Liver (tissue), 3 donors: ENCODE measurements at regions not wholly inside any gene's neighbourhood (a gene's known extent, or its start where the extent isn't known, plus 50 kb on each side); places are given as distances from the start of the nearest gene placed in this dataset. TPM values are rescaled to one million over a fixed set of nuclear protein-coding genes. Genes with fewer than 3 reads are reported as not detected.

Experiments used
- GABPA ChIP-seq, 2 donors: IDR thresholded peaks in 1 of 2; conservative IDR thresholded peaks in 1 of 2; 2 replicates each; pipeline ENCODE4 v1.6.1; 2016; ENCODE audit warnings: antibody characterized with exemption in 2 of 2, mild to moderate bottlenecking in 1 of 2, moderate library complexity in 1 of 2
- small RNA-seq: library from RNA; depleted of rRNA; stranded (forward); fragments of <200 nt; gene quantifications from one replicate; pipeline ENCODE3, GENCODE V24; 2014
- TF ChIP-seq, protein P1 (sequence below): IDR thresholded peaks from 2 replicates; pipeline ENCODE4 v1.6.1; 2016; ENCODE audit warnings: antibody characterized with exemption
- TF ChIP-seq, protein P2 (sequence below): IDR thresholded peaks from 2 replicates; pipeline ENCODE4 v1.6.1; 2016; ENCODE audit warnings: antibody characterized with exemption
- donor health status: healthy.

DNA sequence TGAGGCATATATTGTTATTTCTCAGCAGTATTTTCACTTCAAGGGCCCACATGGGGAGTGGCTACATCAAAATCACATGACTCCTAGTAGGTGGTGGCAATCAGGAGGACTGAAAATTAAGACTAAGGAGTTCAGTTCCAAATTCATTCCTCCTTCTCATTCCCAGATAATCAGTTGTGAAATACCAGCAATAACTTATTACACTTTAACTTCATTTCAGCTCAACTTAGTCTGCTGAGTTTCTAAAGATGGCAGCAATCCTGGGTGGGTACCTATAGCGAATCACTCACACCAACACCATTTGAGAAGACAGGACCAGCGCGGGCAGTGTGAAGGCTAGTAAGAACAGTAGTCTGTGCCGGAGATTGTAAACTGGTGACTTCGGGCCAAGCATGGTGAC is 63.9 kb upstream of the SLC10A2 start (continued):
- TF ChIP-seq, protein P1, sequence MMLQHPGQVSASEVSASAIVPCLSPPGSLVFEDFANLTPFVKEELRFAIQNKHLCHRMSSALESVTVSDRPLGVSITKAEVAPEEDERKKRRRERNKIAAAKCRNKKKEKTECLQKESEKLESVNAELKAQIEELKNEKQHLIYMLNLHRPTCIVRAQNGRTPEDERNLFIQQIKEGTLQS = no peak
- TF ChIP-seq, protein P2, sequence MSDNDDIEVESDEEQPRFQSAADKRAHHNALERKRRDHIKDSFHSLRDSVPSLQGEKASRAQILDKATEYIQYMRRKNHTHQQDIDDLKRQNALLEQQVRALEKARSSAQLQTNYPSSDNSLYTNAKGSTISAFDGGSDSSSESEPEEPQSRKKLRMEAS = no peak
- TF ChIP-seq GABPA (IDR thresholded peaks at IDR 0.05 in 1 of 2, conservative IDR thresholded peaks at IDR 0.05 in 1 of 2) = no peak

Small RNA genes in the stretch of these regions (small RNA-seq; reads per million reads assigned to genes)
- gene RF00402 (not detected), gene RF02090 (not detected), gene RF02091 (not detected), gene RNA5SP38 (not detected)
